ENCODE measurements at regions not wholly inside any gene's neighbourhood (a gene's known extent, or its start where the extent isn't known, plus 50 kb on each side); places are given as distances from the start of the nearest gene placed in this dataset.
"Not testable (repeated sequence)": the region's sequence is repeated elsewhere in the genome, so short reads cannot be mapped to it uniquely, and the experiment has no call there.

DNA sequence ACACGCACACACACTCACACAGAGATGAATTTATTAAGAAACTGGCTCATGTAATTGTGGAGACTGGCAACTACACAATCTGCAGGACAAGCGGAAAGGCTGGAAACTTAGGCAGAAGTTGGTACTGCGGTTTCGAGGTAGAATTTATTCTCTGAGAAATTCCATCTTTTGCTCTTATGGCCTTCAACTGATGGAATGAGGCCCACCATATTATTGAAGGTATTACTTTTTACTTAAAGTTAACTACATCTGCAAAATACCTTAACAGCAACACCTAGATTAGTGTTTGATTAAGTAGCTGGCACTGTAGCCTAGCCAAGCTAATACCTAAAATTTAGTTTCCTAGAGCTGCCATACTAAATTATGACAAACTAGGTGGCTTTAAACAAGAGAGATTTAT lies 384.0 kb upstream of the UBE2E3 start:
- intact Hi-C loops (cut with DNase I) = no loop called here
- 94 to 95% methylated on average over 4 of the region's 4 CpGs for WGBS, 2 donors

DNA sequence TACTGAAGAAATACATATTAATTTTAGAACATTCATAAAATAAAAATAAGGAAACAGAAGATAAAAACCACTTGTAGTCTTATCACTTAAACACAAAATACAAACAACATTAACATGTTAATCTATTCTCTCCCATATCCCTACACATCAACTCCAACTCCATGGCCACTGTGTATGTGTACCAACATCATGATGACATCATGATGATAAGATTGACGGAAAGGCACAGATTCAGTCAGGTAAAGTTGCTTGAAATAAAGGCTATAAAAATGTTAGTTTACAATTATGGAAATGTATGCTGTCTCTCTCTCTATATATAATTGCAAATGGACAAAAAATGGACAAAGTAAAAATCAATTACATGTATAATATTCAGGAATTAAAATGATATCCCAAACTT lies 388.5 kb upstream of the UBE2E3 start:
- WGBS, 2 donors = 91 to 96% methylated on average over 1 of the region's 1 CpG
- Histone ChIP-seq H3K9me3 (no peaks in the 10 kb centered on the region), H3K27ac (no peak overlapping the region), H3K4me3 (replicated peaks in 1 of 3) (no peak overlapping the region), H3K36me3 (no peaks in the 10 kb centered on the region), H3K4me1 (no peaks in the 10 kb centered on the region), H3K27me3 (no peaks in the 10 kb centered on the region)
- intact Hi-C loops (cut with DNase I) = no loop called here
- TF ChIP-seq, protein P1, sequence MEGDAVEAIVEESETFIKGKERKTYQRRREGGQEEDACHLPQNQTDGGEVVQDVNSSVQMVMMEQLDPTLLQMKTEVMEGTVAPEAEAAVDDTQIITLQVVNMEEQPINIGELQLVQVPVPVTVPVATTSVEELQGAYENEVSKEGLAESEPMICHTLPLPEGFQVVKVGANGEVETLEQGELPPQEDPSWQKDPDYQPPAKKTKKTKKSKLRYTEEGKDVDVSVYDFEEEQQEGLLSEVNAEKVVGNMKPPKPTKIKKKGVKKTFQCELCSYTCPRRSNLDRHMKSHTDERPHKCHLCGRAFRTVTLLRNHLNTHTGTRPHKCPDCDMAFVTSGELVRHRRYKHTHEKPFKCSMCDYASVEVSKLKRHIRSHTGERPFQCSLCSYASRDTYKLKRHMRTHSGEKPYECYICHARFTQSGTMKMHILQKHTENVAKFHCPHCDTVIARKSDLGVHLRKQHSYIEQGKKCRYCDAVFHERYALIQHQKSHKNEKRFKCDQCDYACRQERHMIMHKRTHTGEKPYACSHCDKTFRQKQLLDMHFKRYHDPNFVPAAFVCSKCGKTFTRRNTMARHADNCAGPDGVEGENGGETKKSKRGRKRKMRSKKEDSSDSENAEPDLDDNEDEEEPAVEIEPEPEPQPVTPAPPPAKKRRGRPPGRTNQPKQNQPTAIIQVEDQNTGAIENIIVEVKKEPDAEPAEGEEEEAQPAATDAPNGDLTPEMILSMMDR (IDR thresholded peaks at IDR 0.05) = no peak
- no peak for DNase-seq

More for the DNA sequence above, 384.0 kb upstream of the UBE2E3 start:
- Histone ChIP-seq H3K27me3 (no peaks in the 10 kb centered on the region), H3K9me3 (no peaks in the 10 kb centered on the region), H3K36me3 (no peaks in the 10 kb centered on the region), H3K4me1 (no peaks in the 10 kb centered on the region), H3K27ac (no peak overlapping the region), H3K4me3 (replicated peaks in 1 of 3) (no peak overlapping the region)
- DNase-seq = no peak
- TF ChIP-seq, protein P1 (IDR thresholded peaks at IDR 0.05) = no peak
- no peak for TF ChIP-seq POLR2A (IDR thresholded peaks at IDR 0.05)

DNA sequence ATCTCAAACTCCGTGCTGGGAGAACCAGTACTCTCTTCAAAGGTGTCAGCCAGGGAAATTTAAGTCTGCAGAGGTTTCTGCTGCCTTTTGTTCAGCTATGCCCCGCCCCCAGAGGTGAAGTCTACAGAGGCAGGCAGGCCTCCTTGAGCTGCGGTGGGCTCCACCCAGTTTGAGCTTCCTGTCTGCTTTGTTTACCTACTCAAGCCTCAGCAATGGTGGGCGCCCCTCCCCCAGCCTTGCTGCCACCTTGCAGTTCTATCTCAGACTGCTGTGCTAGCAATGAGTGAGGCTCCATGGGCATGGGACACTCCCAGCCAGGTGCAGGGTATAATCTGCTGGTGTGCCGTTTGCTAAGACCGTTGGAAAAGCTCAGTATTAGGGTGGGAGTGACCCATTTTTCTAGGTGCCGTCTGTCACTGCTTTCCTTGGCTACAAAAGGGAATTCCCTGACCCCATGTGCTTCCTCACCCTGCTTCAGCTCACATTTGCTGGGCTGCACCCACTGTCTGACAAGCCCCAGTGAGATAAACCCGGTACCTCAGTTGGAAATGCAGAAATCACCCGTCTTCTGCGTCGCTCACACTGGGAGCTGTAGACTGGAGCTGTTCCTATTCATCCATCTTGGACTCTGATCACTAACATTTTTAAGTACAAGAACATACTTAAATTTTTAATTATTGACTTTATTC lies 389.2 kb upstream of the UBE2E3 start:
- intact Hi-C loops (cut with DNase I); H3K4me1 ChIP-seq; H3K27me3 ChIP-seq; H3K36me3 ChIP-seq; DNase-seq; H3K27ac ChIP-seq; H3K9me3 ChIP-seq; H3K4me3 ChIP-seq (replicated peaks in 1 of 3): not testable (repeated sequence)
- WGBS, 2 donors = 72 to 82% methylated on average over 10 to 11 of the region's 11 CpGs

DNA sequence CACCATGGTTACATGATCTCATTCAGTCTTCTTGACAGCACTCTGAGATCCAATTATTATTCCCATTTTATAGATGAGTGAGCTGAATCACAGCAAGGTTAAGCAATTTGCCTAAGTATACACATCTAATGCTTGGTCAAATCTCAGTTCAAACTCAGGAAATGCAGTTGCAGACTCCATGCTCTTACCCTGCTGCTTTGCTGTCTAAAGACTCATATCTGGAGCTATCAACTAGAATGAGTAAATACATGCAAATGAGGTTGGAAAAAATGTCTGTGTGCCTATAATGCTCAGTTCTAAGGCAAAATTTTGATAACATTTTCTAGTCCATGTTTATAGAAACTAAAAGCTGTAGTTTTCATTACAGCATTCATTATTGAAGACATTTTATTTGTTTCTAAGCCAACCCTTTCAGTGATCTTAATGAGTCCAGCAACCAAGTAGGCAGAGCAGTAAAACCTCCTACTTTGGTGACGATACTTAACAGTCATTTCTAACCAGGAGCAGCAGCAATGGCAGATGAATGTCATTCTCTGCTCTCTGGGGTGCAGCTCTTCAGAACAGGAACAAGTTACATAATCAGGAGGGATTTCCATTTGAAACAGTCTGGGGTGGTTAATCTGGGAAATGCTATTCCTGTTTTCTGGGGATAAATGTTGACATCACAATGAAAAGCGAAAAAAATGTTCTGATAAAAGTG lies 396.8 kb upstream of the UBE2E3 start:
- WGBS, 2 donors = 76 to 78% methylated on average over 2 of the region's 2 CpGs
- H3K36me3 ChIP-seq = no peaks in the 10 kb centered on the region
- H3K4me3 ChIP-seq (replicated peaks in 1 of 3) = no peak overlapping the region
- no peaks in the 10 kb centered on the region for H3K27me3 ChIP-seq
- intact Hi-C loops (cut with DNase I) = no loop called here
- TF ChIP-seq, protein P1 (IDR thresholded peaks at IDR 0.05) = no peak
- no peak for TF ChIP-seq POLR2A (IDR thresholded peaks at IDR 0.05)
- H3K9me3 ChIP-seq = no peaks in the 10 kb centered on the region
- no peaks in the 10 kb centered on the region for H3K4me1 ChIP-seq
- no peak for DNase-seq
- H3K27ac ChIP-seq = no peak overlapping the region

DNA sequence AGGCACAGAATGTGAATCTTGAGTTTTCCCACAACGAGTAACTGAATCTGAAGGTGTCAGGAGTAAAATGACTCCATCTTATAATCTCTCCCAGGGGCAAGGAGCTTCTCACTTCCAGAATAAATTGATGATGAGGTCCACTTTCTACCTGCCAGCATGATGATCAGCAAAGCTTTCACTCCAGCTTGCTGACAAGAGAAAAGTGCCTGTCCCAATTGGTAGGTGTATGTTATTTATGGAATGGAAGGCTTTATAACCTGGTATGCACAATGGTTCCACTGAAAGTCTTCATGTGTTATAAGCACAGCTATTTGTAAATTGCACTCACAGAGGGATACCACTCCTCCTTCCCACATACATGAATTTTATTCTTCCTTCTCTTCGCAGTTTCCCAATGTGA lies 401.0 kb upstream of the UBE2E3 start:
- H3K4me3 ChIP-seq (replicated peaks in 1 of 3) = no peak overlapping the region
- H3K9me3 ChIP-seq = no peaks in the 10 kb centered on the region
- no peak for TF ChIP-seq POLR2A (IDR thresholded peaks at IDR 0.05)
- TF ChIP-seq, protein P1 (IDR thresholded peaks at IDR 0.05) = no peak
- no peaks in the 10 kb centered on the region for H3K27me3 ChIP-seq
- H3K4me1 ChIP-seq = no peaks in the 10 kb centered on the region
- no peaks in the 10 kb centered on the region for H3K36me3 ChIP-seq
- DNase-seq = no peak
- WGBS, 2 donors = 65 to 85% methylated on average over 2 of the region's 2 CpGs
- intact Hi-C loops (cut with DNase I) = no loop called here
- no peak overlapping the region for H3K27ac ChIP-seq
